HG03196 (cell line): ENCODE measurements at regions not wholly inside any gene's neighbourhood (a gene's known extent, or its start where the extent isn't known, plus 50 kb on each side); places are given as distances from the start of the nearest gene placed in this dataset.
"Not testable (repeated sequence)": the region's sequence is repeated elsewhere in the genome, so short reads cannot be mapped to it uniquely, and the experiment has no call there.

ENCODE experiments used
- ATAC-seq: cut with Tn5 transposase; IDR thresholded peaks from one replicate; pipeline ENCODE4 v1.9.1; 2021; ENCODE audit not compliant: unreplicated experiment

DNA sequence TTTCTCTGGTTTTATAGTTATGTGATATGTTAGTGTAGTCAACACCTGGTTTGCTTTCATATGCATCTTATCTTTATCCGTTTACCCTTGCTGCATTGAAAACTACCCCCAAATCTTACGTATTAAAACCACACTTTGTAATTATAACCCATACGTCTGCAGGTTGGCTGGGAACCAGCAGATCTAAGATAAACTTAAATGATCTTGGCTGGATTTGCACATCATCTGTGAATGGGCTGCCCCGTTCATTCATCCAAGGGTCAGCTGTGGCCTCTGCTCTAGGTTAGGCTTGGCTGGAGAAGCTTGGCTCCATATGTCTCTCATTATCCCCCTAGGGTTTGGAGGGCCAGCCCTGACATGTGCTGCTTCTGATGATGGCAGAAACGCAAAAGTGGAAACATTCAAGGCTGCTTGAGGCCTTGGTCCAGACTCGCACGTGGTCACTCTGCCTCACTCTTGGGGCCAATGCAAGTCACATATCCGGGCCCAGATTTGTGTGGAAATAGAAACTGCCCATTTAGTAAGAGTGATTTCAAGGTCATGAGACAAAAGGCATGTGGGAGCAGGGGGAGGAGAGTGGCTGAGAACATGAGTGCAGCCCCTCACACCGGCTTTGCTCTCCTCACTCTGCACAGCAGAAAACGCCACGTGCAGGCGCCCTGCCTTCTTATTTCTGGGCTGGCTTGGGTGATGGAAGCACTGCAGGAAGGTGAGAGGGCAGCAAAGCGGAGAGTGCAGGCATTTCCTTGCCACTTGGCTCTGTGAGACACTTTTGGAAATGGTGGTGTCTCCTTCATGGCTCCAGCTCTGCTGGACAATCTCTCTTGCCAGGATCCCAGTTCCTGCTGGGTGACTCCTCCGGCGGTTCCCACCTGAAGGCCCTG is 553.8 kb downstream of the GLRX3 start:
- no peak for ATAC-seq

- ATAC-seq, result no peak
Measured at GRCh38 chr10:130691776-130692175, 555.6 kb downstream of the GLRX3 start.

- no peak for ATAC-seq
Measured at GRCh38 chr10:130696870-130697269, 560.7 kb downstream of the GLRX3 start.

DNA sequence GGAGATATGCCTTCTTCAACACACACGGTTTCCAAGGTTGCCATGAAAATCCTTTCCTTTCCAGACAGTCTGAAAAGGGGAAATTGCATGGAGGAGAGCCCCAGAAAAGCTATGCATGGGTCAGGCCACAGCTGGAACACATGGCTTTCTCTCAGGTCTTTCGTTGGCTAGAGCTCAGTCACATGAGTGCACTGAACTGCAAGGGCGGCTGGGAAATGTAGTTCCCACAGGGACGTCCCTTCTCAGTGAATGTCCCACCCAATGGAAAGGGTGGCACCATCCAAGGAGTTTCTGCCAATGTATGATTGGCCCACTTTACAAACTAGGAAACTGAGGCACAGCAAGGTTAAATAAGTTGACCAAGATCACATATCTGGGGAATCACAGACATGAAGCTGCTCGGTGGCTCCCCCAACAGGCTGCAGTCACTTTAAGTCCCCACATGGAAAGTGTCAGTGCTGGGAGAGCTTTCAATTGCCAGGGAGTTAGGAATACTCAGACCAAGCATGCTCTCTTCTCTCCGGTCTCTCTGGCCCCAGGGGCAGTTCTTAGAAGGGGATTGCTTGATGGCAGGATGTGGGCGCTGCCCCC is 571.3 kb downstream of the GLRX3 start:
- no peak for ATAC-seq

DNA sequence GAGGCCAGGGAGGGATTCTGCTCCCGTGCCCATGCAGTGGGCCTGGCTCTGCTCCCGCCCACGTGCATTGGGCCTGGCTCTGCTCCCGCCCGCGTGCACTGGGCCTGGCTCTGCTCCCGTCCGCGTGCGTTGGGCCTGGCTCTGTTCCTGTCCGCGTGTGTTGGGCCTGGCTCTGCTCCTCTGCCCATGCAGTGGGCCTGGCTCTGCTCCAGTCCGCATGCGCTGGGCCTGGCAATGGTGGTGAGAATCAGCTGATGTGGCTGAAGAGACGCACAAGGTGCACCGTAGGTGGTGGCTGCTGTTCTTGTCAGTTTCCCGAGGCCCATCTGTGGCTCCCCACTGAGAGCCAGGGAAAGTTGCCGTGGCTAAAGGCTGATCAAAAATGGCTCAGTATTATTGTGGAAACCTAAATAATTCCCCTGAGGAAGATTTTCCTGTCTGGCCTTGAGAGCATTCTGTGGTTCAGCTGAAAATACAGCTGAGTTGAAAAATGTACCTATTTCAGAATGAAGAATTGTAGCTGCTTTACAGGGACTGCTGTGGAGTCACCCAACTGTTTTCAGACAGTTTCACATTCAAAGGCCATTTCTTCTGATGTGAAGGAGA is 572.4 kb downstream of the GLRX3 start:
- ATAC-seq, result no peak

GRCh38 chr10:130709415-130709814 is 573.2 kb downstream of the GLRX3 start:
- ATAC-seq, result no peak

DNA sequence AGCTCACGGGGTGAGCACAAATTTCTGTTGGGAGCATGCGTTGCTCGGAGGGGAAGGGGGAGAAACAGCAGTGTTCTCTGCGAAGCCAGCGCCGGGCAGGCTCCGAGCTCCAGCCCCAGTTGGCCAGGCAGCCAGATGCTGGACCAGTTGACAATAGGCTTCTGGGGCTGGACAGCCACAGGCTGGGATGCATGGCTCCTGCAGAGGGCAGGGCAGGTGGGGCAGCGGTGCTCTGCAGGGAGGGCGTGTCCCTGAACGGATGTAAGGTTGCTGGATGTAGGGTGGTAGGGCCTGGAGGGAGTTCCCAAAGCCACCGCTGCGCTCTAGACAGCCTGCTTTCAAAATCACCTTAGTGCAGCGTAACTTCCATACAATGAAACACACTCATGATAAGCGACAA is 574.9 kb downstream of the GLRX3 start:
- ATAC-seq, result no peak

GRCh38 chr10:130713135-130713534 is 576.9 kb downstream of the GLRX3 start:
- ATAC-seq, result no peak

GRCh38 chr10:130713731-130714130 is 577.5 kb downstream of the GLRX3 start:
- no peak for ATAC-seq

DNA sequence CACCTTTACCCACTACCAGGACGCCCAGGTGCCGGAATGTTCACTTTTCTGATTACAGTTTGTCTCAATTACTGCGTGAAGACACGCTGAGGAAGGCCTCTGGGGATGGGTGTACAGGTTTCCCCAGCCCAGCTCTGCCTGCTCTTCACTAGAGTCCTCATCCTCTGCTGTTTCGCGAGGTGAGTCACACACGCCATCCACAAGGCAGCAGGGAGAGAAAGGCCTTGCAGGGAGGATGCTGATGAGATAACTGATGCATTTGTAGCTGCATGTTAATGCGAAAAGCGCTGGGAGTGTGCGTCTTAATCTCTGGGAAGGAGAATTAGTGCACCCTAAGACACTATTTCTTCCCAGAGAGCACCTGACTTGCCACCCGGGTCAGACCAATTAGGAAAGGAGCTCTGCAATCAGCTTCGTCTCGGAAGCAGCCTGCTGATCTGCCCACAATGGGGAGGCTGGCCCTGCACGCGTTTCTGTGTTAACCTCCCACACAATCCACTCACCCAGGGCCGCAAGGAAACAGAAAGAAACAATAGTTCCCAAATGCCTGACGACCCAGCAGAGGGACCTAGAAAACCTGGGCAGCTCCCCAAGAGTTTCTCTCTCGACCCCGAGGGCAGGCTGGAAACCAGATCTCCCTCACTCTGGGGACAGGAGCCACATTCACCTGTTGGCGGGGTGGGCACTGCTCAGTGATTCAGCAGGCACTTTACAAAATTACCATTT is 578.7 kb downstream of the GLRX3 start:
- no peak for ATAC-seq

- ATAC-seq, result no peak
Measured at GRCh38 chr10:130715686-130716670, 579.8 kb downstream of the GLRX3 start.

GRCh38 chr10:130717083-130717482 is 580.9 kb downstream of the GLRX3 start:
- ATAC-seq, result no peak

DNA sequence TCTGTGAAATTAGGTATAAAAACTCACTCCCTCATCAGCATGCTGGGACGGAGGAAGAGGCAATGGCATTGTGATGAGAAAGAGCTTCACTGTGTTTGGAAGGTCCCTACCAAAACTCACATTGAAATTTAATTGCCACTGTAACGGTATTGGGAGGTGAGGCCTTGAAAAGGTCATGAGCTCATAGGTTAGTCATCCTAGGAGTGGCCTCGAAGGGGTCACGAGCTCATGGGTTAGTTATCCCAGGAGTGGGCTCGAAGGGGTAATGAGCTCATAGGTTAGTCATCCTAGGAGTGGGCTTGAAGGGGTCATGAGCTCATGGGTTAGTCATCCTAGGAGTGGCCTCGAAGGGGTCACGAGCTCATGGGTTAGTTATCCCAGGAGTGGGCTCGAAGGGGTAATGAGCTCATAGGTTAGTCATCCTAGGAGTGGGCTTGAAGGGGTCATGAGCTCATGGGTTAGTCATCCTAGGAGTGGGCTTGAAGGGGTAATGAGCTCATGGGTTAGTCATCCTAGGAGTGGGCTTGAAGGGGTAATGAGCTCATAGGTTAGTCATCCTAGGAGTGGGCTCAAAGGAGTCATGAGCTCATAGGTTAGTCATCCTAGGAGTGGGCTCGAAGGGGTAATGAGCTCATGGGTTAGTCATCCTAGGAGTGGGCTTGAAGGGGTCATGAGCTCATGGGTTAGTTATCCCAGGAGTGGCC is 582.7 kb downstream of the GLRX3 start:
- not testable (repeated sequence) for ATAC-seq

- no peak for ATAC-seq
Measured at GRCh38 chr10:130719448-130719752, 583.2 kb downstream of the GLRX3 start.

DNA sequence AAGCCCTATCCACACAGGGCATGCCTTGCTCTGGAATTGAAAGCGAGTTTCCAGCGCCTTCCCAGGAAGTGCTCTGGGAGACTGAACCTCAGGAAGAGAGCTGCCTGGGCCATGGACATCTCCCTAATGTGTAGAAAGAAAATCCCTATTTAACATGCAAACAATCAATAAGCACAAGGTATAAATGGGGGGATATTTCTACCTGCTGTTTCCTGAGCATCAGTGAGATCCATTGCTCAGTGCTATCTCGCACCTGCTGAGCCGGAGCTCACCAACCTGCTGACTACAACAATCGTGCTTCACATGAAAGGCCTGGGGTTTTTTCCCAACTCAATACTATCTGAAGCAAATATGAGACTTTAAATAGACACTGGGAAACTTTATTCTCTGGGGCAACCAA is 584.0 kb downstream of the GLRX3 start:
- no peak for ATAC-seq

GRCh38 chr10:130721971-130722370 is 585.8 kb downstream of the GLRX3 start:
- ATAC-seq, result no peak

DNA sequence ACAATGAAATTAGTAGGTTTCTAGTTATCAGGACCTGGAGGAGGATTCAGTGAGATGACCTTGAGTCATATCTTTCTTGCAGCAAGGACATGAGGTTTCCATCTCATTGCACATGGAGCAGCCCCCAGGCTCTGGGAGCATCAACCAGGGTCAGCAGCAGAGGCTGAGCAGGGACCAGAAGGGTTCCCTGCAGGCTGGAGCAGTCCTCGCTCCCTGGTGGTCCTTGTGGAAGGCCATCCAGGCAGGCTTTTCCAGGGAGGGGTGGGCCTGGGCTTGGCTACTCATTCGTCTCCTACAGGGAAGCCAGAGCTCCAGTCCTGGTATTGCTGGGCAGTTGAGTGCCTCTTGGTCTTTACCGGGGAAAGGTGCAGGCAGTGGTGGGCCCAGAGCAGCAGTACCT is 587.5 kb downstream of the GLRX3 start:
- ATAC-seq, result no peak

- no peak for ATAC-seq
Measured at GRCh38 chr10:130725474-130725970, 586.0 kb downstream of the TCERG1L start.

DNA sequence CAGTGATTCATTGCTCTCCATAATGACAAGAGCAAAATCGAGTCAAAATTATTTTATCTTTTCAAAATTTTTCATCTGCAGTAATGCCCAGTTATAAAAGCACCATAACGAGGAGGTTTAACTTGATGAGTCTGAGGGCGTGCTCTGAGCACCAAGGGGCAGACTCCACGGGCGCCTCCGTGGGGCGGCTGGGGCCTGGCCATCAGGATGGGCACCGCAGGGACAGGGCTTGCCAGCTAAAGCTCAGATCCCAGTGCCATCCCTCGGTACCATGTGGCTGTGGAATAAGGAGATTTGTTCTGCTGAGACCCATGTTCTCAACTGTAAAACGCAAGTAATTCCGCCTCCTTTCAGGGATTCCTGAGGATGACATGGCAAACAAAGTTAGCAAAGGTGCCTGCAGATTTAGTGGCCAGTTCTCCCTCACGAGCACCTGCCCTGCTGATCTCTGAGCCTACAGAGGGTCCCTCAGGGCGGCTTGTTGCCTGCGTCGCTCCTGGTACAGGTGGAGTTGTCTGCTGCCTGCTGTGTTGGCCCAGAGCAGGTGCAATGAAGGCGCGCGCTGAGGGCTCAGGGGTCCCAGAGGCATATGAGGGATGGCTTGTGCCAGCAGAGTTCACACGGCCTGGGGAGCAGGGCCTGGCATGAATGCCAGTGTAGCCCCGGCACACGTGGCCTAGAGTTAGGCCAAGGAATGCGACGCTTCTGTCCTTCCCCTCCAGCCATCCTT is 584.4 kb downstream of the TCERG1L start:
- ATAC-seq, result no peak
